Lower leg skin (tissue), 4 donors: ENCODE measurements at regions not wholly inside any gene's neighbourhood (a gene's known extent, or its start where the extent isn't known, plus 50 kb on each side); places are given as distances from the start of the nearest gene placed in this dataset.

ENCODE experiments used
- DNase-seq, 2 donors: peaks; one replicate each; pipeline ENCODE4 v3.0.0-alpha.2; 2019; ENCODE audit warnings: low spot score in 2 of 2
- H3K4me3 ChIP-seq: fragments of 200-600 bp; sonication (generic); 2 replicates; pipeline ENCODE4 v1.5.1; 2017; ENCODE audit warnings: mild to moderate bottlenecking, low read depth; ENCODE audit not compliant: poor library complexity, severe bottlenecking
- CTCF ChIP-seq, 3 donors: fragments of 450-650 bp; IDR thresholded peaks; one replicate each; pipeline ENCODE4 v1.5.1; 2016; ENCODE audit warnings: antibody characterized with exemption in 3 of 3, mild to moderate bottlenecking in 3 of 3, moderate library complexity in 2 of 3
- POLR2A ChIP-seq, 2 donors: fragments of 450-650 bp; IDR thresholded peaks; one replicate each; pipeline ENCODE4 v1.6.1; 2016 to 2017; ENCODE audit warnings: antibody characterized with exemption in 2 of 2, mild to moderate bottlenecking in 1 of 2, moderate library complexity in 1 of 2
- WGBS, 2 donors: methylation state at CpG; one replicate each; pipeline ENCODE4 v1.1.5; 2018; 5-methylcytosine and 5-hydroxymethylcytosine counted together
- intact Hi-C: fragments of 100-400 bp; cut with DNase I; formaldehyde crosslinking; loops from one replicate; pipeline ENCODE4 v1.15.0; 2023; ENCODE audit warnings: low total_unique reads

DNA sequence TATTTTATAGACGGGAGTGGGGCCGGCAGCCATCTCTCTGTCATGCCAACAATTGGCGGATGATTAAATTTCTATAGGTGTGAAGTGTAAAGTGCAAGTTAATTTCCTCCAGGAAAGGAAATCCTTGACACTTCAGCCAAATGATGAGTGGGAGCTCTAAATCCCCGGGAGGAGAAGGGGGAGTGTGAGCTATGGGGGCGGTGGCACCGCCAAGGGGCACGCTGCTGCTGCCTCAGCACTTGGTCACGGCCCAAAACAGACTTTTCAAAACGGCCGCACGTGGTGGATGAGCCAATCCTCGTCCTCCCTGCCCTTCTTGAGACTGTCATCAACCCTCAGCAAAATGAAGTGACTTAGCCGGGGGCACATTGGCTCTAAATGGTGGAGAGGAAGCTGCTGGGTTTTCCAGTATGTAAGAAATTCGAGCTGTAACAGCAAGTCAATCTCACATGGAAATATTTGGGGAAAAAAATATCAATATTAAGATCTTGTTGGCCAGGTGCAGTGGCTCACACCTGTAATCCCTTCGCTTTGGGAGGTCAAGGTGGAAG lies 200.8 kb downstream of the TFCP2L1 start:
- 19 to 31% methylated on average over 15 of the region's 15 CpGs for WGBS, 2 donors
- TF ChIP-seq POLR2A (IDR thresholded peaks at IDR 0.05) = no peak
- TF ChIP-seq CTCF (IDR thresholded peaks at IDR 0.05) = no peak
- DNase-seq = no peak
- intact Hi-C loops = no loop called here
- no peak overlapping the region for H3K4me3 ChIP-seq

- TF ChIP-seq CTCF (IDR thresholded peaks at IDR 0.05) (no peak), POLR2A (IDR thresholded peaks at IDR 0.05) (no peak)
- intact Hi-C loops = no loop called here
- 49 to 68% methylated on average over 5 of the region's 5 CpGs for WGBS, 2 donors
- DNase-seq = no peak
- no peak overlapping the region for H3K4me3 ChIP-seq
These were observed 199.2 kb downstream of the TFCP2L1 start for GRCh38 chr2:121085801-121086200.

- intact Hi-C loops = no loop called here
- TF ChIP-seq POLR2A (IDR thresholded peaks at IDR 0.05) = no peak
- TF ChIP-seq CTCF (IDR thresholded peaks at IDR 0.05) = no peak
- no peak for DNase-seq
- 85 to 87% methylated on average over 12 of the region's 12 CpGs for WGBS, 2 donors
- no peak overlapping the region for H3K4me3 ChIP-seq
These were observed 198.6 kb downstream of the TFCP2L1 start for GRCh38 chr2:121086450-121086849.

- H3K4me3 ChIP-seq = no peak overlapping the region
- TF ChIP-seq POLR2A (IDR thresholded peaks at IDR 0.05) = no peak
- no peak for TF ChIP-seq CTCF (IDR thresholded peaks at IDR 0.05)
- no peak for DNase-seq
- 98% methylated on average over 5 to 6 of the region's 7 CpGs for WGBS, 2 donors
- intact Hi-C loops = no loop called here
These were observed 197.9 kb downstream of the TFCP2L1 start for GRCh38 chr2:121087117-121087516.

GRCh38 chr2:121088251-121089165 lies 196.5 kb downstream of the TFCP2L1 start:
- intact Hi-C loops = no loop called here
- DNase-seq = no peak
- WGBS, 2 donors = 57 to 72% methylated on average over 18 to 25 of the region's 27 CpGs
- H3K4me3 ChIP-seq = no peak overlapping the region
- no peak for TF ChIP-seq CTCF (IDR thresholded peaks at IDR 0.05)
- no peak for TF ChIP-seq POLR2A (IDR thresholded peaks at IDR 0.05)
